HL-60 (cell line): ENCODE measurements at regions not wholly inside any gene's neighbourhood (a gene's known extent, or its start where the extent isn't known, plus 50 kb on each side); places are given as distances from the start of the nearest gene placed in this dataset.

ENCODE experiments used
- DNase-seq, 2 experiments: peaks; one replicate each; pipeline ENCODE4 v3.0.0-alpha.2; 2010 to 2020; ENCODE audit warnings: low read depth in 1 of 2, low spot score in 1 of 2
- H3K27ac ChIP-seq: fragments of 250-450 bp; sonication (Bioruptor Pico); replicated peaks from 2 replicates; pipeline ENCODE4 v1.5.1; 2020; ENCODE audit warnings: mild to moderate bottlenecking, moderate library complexity
- H3K27me3 ChIP-seq: fragments of 250-450 bp; sonication (Bioruptor Pico); 2 replicates; pipeline ENCODE4 v1.5.1; 2021; ENCODE audit warnings: mild to moderate bottlenecking, moderate library complexity; ENCODE audit not compliant: insufficient read depth, poor library complexity, severe bottlenecking
- H3K4me3 ChIP-seq: replicated peaks from 2 replicates; pipeline ENCODE4 v1.5.1; 2011; ENCODE audit warnings: mild to moderate bottlenecking, control low read depth, low read length; ENCODE audit not compliant: insufficient read depth
- CTCF ChIP-seq: IDR thresholded peaks from one replicate; pipeline ENCODE4 v1.5.1; 2011; ENCODE audit warnings: low read length, control low read depth, inconsistent platforms; ENCODE audit not compliant: insufficient read depth
- GABPA ChIP-seq: IDR thresholded peaks from 2 replicates; pipeline ENCODE4 v1.6.1; 2012; ENCODE audit warnings: low read depth
- POLR2AphosphoS5 ChIP-seq: IDR thresholded peaks from 2 replicates; pipeline ENCODE4 v1.6.1; 2012; ENCODE audit warnings: low read depth
- REST ChIP-seq: IDR thresholded peaks from 2 replicates; pipeline ENCODE4 v1.6.1; 2012; ENCODE audit warnings: low read depth; ENCODE audit not compliant: insufficient replicate concordance
- SPI1 ChIP-seq: IDR thresholded peaks from 2 replicates; pipeline ENCODE4 v1.6.1; 2012; ENCODE audit warnings: low read depth, mild to moderate bottlenecking, borderline replicate concordance

- no peak overlapping the region for H3K27ac ChIP-seq
- DNase-seq: no peak
- TF ChIP-seq REST (peak; percentile 73), POLR2AphosphoS5 (no peak)
Observed at GRCh38 chrX:122154019-122154418, 1030.1 kb upstream of the GRIA3 start.

GRCh38 chrX:122168241-122168640 is 1015.8 kb upstream of the GRIA3 start:
- no peak for DNase-seq
- Histone ChIP-seq H3K27ac (no peak overlapping the region), H3K4me3 (no peak overlapping the region), H3K27me3 (no peaks in the 10 kb centered on the region)
- TF ChIP-seq CTCF (no peak), POLR2AphosphoS5 (no peak), REST (no peak), GABPA (no peak), SPI1 (no peak)

More at GRCh38 chrX:122154019-122154418, 1030.1 kb upstream of the GRIA3 start:
- Histone ChIP-seq H3K4me3 (no peak overlapping the region), H3K27me3 (no peaks in the 10 kb centered on the region)

- no peak for TF ChIP-seq CTCF
- TF ChIP-seq REST: no peak
- no peak for TF ChIP-seq SPI1
- no peak for TF ChIP-seq GABPA
- no peak for TF ChIP-seq POLR2AphosphoS5
- no peak for DNase-seq
- Histone ChIP-seq H3K27ac (no peak overlapping the region), H3K27me3 (no peaks in the 10 kb centered on the region), H3K4me3 (no peak overlapping the region)
Observed at GRCh38 chrX:122184791-122185190, 999.3 kb upstream of the GRIA3 start.
